ENCODE measurements at regions not wholly inside any gene's neighbourhood (a gene's known extent, or its start where the extent isn't known, plus 50 kb on each side); places are given as distances from the start of the nearest gene placed in this dataset.

- no peak for DNase-seq (ENCODE audit: low read depth)
These were observed 295.6 kb downstream of the PCNX1 start for GRCh38 chr14:71202881-71203280.

GRCh38 chr14:71203306-71203705 is 296.0 kb downstream of the PCNX1 start:
- DNase-seq (ENCODE audit: low read depth): no peak

DNA sequence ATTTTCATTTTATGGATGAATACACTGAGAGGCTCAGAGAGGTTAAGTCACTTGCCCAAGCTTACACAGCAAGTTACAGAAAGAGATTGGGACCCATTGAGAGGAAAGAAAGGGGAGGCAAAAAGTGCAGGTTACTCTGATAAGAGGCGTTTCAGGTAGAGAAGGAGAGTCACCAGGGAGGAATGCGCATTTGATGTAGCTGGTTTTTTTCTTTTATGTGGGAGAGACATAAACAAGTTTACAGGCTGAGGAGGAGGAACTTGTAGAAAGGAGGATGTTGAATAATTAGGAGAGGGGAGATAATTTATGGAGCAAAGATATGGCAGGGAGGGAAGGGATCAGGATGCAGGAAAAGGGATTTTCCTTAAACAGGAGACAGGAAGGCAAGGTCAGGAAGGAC is 297.0 kb downstream of the PCNX1 start:
- no peak for DNase-seq (ENCODE audit: low read depth)

GRCh38 chr14:71204768-71205167 is 297.5 kb downstream of the PCNX1 start:
- DNase-seq (ENCODE audit: low read depth): no peak

DNA sequence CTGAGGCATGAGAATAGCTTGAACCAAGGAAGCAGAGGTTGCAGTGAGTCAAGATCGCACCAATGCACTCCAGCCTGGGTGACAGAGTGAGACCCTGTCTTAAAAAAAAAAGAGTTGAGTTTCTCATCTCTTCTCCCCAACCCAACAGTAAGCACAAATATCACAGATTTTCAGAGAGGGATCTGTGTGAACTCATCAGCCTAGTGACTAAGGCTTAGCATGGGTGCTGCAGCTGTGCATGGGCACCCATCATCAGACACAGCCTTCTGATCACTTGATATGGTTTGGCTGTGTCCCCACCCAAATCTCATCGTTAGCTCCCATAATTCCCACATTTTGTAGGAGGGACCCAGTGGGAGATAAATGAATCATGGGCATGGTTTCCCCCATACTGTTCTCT is 298.9 kb downstream of the PCNX1 start:
- no peak for DNase-seq (ENCODE audit: low read depth)

DNA sequence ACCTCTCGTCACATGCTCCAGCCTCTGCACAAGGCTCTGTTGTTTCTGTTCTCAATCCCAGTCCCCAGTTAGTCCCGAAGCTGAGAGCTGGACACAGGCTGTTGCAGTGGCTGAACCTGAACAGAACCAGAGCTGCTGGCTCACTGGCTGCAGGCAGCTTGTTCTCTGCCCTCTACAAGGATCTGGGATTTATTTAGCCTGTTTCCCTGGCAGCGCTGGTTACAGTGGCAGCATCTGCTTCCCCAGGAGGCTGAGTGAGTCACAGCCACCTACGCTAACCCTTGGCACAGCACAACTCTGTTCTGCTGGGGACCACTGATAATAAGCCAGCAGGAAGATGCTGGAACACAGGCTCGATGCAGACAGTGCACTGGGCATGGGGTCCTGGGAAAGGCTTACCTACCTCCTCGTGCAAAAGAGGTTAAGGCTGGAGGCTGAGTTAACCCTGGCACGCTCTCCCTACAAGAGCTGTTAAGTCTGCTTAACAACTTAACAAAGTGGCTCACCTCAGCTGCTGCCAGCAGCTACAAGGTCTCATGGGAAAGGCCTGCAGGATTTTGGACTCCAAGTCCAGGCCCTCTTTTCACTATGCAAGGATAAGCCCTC is 299.6 kb downstream of the PCNX1 start:
- peak; percentile 5 for DNase-seq (ENCODE audit: low read depth)

DNA sequence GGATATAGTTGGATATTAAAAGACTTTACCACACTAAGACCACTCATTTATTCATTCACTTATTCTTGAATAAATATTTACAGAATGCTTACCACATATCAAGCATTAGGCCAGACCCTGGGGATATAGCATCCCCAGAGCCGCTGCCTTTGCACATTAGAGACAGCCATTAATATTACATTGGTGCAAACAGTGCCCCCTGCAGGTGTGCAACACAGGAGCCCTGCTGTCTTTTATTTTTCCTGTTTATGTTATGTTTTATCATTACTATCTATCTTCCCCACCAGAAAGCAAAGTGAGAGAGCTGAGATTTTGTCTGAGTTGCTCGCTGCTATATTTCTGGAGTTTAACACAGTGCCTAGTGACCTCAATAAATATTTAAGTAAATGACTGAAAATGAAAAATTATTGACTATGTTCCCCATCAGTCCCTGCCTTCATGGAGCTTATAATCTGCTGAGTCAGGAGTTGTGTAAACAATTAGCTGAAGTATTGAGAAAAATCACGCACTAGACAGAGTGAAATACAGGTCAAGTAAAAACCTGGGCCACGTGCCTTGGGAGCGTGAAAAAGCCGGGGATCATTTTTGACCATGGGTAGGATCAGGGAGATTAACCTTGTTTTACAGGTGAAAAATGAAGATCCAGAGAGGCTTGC is 301.6 kb downstream of the PCNX1 start:
- no peak for DNase-seq (ENCODE audit: low read depth)

- DNase-seq (ENCODE audit: low read depth): no peak
These were observed 302.6 kb downstream of the PCNX1 start for GRCh38 chr14:71209888-71210287.

DNA sequence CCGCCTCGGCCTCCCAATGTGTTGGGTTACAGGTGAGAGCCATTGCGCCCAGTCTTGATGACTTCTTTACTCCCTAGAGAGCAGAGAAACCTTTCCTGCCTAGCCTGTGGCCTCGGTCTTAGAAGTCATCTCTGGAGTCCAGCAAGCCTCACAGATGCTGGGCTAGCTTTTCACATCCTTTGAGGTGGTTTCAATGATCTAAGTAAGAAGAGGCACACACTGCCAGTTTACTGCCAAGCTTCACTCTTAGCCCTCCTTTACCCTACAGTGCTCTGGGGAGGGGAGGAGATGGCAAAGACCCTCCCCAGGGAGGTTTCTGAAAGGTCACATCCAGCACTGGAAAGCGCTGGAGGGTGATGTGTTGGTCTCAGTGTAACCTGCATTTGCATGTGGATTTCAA is 304.8 kb downstream of the PCNX1 start:
- no peak for DNase-seq (ENCODE audit: low read depth)

- no peak for DNase-seq (ENCODE audit: low read depth)
These were observed 305.4 kb downstream of the PCNX1 start for GRCh38 chr14:71212683-71213107.

DNA sequence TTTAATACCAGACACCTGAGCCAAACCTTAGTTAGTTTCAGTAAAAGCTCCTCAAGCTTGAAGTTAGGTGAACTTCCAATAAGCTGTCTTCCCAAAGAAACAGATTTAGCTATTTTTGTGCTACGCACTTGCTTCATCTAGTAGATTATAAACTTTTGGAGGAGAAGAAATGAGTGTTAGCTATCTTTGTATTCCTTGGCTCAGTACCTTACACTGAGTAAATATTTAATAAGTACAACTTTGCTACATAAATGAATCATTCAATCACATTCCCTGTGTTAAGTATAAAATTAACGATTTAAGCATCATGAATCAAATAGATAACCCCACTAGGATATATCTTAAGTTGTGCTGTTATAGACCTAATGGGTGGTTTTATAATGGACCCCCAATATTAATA is 307.0 kb downstream of the PCNX1 start:
- no peak for DNase-seq (ENCODE audit: low read depth)

DNA sequence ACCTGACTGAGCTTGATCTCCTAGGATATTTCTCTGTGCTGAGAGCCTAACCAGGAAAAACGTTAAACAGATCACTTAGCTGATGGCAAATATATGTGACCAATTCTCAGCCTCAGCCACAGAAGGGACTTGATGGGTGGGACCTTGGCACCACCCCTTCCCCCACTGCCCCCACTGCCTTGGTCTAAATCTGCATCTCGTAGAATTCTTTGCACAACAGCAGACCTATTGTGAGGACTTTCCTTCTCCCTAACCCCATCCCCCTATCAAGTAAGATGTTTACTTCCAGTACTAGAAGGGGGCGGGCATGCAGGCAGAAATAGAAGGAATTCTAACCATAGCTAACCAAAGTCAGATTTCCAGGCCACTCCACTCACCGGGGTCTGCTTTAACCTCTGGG is 313.2 kb downstream of the PCNX1 start:
- DNase-seq (ENCODE audit: low read depth): no peak

DNA sequence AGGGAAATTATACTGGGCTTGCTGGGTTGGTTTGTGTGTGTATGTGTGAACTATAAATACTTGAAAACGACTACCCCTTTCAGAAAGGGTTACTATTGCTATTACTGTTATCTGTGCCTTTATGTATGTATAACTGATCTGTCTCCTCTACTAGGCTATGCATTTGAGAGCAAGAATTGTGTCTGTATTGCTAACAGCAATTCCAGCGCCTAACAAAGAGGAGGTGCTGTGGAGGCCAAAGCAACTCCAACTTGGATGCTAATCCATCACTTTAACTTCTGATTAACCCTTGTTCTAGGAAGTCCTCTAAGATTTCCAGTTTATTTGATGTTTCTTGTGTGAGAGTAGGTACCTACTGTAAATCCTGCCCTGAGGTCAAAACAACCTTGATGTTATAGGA is 313.9 kb downstream of the PCNX1 start:
- DNase-seq (ENCODE audit: low read depth): no peak

- DNase-seq (ENCODE audit: low read depth): no peak
These were observed 317.9 kb downstream of the PCNX1 start for GRCh38 chr14:71225113-71225512.

DNA sequence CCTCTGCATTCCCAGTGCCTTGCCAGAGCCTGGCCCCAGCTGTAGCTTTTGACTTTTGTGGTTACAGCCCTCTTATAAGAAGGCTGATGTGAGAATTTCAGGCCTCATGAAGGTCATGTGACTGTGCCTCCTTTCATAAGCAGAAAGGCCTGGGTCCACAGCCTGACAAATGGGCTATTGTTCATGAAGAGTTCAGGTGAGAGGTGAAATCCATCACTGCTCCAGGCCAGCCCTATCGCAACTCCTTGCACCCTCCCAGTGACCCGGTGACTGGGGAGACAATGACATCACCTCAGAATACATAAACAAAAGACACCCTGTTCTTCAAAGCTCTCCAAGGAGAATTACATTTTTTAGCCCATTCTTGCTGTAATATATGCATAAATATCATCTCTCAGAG is 321.5 kb downstream of the PCNX1 start:
- no peak for DNase-seq (ENCODE audit: low read depth)

GRCh38 chr14:71229875-71230274 is 322.6 kb downstream of the PCNX1 start:
- DNase-seq (ENCODE audit: low read depth): no peak

DNA sequence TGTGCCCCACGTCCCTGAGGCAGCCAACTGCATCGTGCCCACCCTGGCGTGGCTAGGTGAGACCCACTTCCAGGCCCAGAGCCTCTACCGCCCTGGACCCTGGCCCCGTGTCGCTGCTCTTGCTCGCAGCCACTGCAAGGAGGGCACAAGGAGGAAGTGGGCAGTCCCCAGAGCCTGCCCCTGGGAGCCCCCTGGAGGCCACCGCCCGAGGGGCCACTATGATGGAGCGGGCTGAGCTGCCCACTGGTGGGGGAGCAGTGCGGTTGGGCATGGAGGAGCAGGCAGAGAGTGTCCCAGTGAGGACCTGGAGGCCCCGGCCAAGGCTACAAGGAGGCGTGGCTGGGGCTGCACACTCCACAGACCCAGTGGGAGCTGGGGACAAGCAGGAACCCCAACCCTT is 323.6 kb downstream of the PCNX1 start:
- DNase-seq (ENCODE audit: low read depth): no peak

- DNase-seq (ENCODE audit: low read depth): no peak
These were observed 324.5 kb downstream of the PCNX1 start for GRCh38 chr14:71231521-71232393.

DNA sequence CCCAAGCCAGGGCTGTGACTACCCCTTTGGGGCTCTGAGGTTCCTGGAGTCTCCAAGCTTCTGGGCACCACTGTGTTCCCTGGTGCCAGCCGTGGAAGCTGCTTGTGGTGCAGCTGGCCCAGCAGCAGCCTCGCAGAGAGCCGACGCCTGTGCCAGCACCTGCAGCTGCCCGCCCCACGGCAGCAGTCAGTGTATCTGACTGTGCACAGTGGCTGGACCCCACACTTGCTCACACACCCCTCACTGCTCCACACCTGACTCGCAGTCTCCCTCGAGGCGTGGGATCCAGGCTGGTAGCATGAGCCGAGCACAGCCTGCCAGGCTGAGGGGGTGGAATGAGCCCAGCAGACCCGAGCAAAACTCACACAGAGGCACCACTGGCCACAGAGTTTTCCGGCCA is 325.2 kb downstream of the PCNX1 start:
- DNase-seq (ENCODE audit: low read depth): no peak

DNA sequence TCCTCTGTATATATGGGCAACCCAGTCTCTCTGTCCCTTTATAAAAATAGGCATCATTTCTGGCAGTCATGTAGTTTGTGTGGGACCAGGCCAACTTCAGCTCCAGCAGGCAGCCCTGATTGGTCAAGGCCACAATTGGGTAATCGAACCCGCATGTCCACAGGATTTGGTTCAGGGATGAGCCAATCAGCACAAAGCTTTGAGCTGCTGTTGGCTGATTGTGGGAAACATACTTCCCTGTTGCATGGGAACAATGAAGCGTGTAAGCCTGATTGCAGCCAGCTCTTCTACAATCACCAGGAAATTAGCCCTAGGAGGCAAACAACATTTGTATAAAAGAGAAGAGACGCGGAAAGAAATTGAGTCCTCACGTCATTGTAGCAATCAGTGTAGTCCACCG is 328.6 kb downstream of the PCNX1 start:
- DNase-seq (ENCODE audit: low read depth): no peak

DNA sequence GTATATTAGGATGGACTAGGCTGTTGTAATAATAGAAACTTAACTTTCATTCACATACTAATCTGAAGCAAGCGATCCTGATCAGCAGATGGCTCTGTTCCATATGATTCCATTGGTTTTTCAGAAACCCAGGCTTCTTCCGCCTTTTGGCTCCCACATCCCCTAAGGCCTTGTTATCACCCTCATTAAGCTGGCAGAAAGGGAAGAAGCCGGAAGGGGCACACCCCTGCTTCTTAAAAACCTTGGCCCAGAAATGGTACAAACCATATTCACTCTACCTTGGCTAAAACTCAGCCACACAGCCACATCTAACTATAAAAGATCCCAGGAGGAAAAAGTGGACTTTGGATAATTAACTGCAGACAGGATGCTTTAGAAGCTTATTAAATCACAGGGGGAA is 329.2 kb downstream of the PCNX1 start:
- DNase-seq (ENCODE audit: low read depth): no peak

DNA sequence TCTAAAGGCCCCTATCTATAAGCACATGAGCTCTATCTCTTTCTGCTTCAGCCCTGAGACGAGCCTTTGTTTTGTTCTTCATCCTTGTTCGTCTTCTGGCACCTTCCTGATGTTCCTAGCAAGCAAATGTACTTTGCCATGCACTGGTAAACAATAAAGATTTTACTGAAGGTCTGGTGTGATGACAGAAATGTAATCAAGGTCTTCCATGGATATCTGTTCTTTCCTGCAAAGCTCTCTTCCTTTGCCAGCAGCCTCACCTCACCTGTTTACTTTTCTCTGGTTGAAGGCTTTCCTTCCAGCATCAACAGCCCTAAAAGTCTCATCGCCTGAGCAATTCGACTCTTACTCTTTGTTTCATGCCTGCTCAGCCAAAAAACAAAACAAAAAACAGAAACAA is 330.3 kb downstream of the PCNX1 start:
- DNase-seq (ENCODE audit: low read depth): no peak

DNA sequence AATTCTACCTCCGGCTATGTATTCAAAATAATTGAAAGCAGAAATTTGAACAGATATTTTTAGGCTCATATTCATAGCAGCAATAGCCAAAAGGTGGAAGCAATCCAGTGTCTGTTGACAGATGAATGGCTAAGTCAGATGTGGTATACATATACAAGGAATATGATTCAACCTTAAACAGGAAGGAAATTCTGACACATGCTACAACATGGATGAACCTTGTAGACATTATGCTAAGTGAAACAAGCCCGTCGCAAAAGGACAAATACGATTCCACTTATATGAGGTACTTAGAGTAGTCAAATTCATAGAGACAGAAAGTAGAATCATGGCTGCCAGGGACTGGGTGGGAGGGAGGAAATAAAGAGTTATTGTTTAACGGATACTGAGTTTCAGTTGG is 331.6 kb downstream of the PCNX1 start:
- DNase-seq (ENCODE audit: low read depth): no peak
